A549 (cell line): ENCODE measurements at regions not wholly inside any gene's neighbourhood (a gene's known extent, or its start where the extent isn't known, plus 50 kb on each side); places are given as distances from the start of the nearest gene placed in this dataset.

Experiments
- ATAC-seq, 2 experiments: fragments of 200-7000 bp in 1 of 2; fragments of >200 bp in 1 of 2; cut with Nextera tagmentation in 1 of 2; cut with Tn5 transposase in 1 of 2; 3 replicates each; pipeline versions ENCODE4 v1.8.0 to v1.9.1; 2018 to 2020; ENCODE audit warnings: mild to moderate bottlenecking in 1 of 2, moderate library complexity in 1 of 2
- CTCF ChIA-PET: fragments of 300-600 bp; sonication (Branson Sonifier 250); formaldehyde crosslinking; extraction: SDS; loops from one replicate; lab custom pipeline; 2021; ENCODE audit warnings: antibody characterized with exemption, inconsistent platforms; lab: Yijun Ruan, JAX
- POLR2A ChIA-PET: fragments of 350-600 bp; formaldehyde crosslinking; extraction: SDS; loops from one replicate; lab custom pipeline; 2021; ENCODE audit warnings: antibody characterized with exemption, inconsistent platforms; lab: Yijun Ruan, JAX
- DNase-seq, 2 experiments: peaks; one replicate each; pipeline versions ENCODE4 v3.0.0 to v3.0.0-alpha.2; 2011 to 2016; ENCODE audit warnings: low read depth in 1 of 2, low spot score in 1 of 2
- FAIRE-seq: peaks from 2 replicates; lab custom pipeline; 2011; peaks lifted over from hg19 to GRCh38; lab: Jason Lieb, UNC
- H3K27ac ChIP-seq, 2 experiments: fragments of >200 bp; sonication (Bioruptor Twin); formaldehyde crosslinking; 3 replicates each; pipeline ENCODE4 v1.5.1; 2016 to 2017
- H3K4me1 ChIP-seq: fragments of >200 bp; sonication (Bioruptor Twin); formaldehyde crosslinking; 3 replicates; pipeline ENCODE4 v1.6.1; 2016
- H3K4me2 ChIP-seq: fragments of >200 bp; sonication (Bioruptor Twin); formaldehyde crosslinking; 3 replicates; pipeline ENCODE4 v1.6.1; 2016
- H3K4me3 ChIP-seq: fragments of >200 bp; sonication (Bioruptor Twin); formaldehyde crosslinking; 3 replicates; pipeline ENCODE4 v1.5.1; 2016
- H3K9me3 ChIP-seq: fragments of >200 bp; sonication (Bioruptor Twin); formaldehyde crosslinking; 3 replicates; pipeline ENCODE4 v1.6.1; 2016
- CHD2 ChIP-seq: fragments of 150-350 bp; IDR thresholded peaks from 2 replicates; pipeline ENCODE4 v1.6.1; 2014; ENCODE audit warnings: low read length; ENCODE audit not compliant: partially characterized antibody
- CTCF ChIP-seq: fragments of >200 bp; sonication (Bioruptor Twin); formaldehyde crosslinking; IDR thresholded peaks from 3 replicates; pipeline ENCODE4 v1.5.1; 2016
- E2F6 ChIP-seq: IDR thresholded peaks from 2 replicates; pipeline ENCODE4 v1.6.1; 2012; ENCODE audit warnings: low read depth, borderline replicate concordance
- ELK1 ChIP-seq: fragments of 150-350 bp; IDR thresholded peaks from 2 replicates; pipeline ENCODE4 v1.6.1; 2014; ENCODE audit warnings: low read depth, mild to moderate bottlenecking, low read length
- EP300 ChIP-seq, 2 experiments: fragments of >200 bp; sonication (Bioruptor Twin); formaldehyde crosslinking; IDR thresholded peaks; 2 replicates in 1 of 2; 3 replicates in 1 of 2; pipeline ENCODE4 v1.6.1; 2016 to 2017
- FOSL2 ChIP-seq, 2 experiments: fragments of 450-650 bp in 1 of 2; fragments of >200 bp in 1 of 2; sonication (Bioruptor Twin) in 1 of 2; formaldehyde crosslinking; IDR thresholded peaks; 2 replicates each; pipeline versions ENCODE4 v1.5.0 to v1.6.1; 2016 to 2020; ENCODE audit warnings: mild to moderate bottlenecking in 1 of 2, moderate library complexity in 1 of 2
- FOXS1 ChIP-seq: fragments of 250-450 bp; sonication (Bioruptor Pico); IDR thresholded peaks from 2 replicates; pipeline ENCODE4 v1.5.0; 2020; ENCODE audit warnings: mild to moderate bottlenecking, moderate library complexity
- HDAC2 ChIP-seq: fragments of 200-600 bp; sonication (generic); IDR thresholded peaks from 2 replicates; pipeline ENCODE4 v1.6.1; 2016
- HES2 ChIP-seq: fragments of >200 bp; sonication (Bioruptor Twin); formaldehyde crosslinking; IDR thresholded peaks from 2 replicates; pipeline ENCODE4 v1.6.1; 2016
- HEYL ChIP-seq: fragments of 250-450 bp; sonication (Bioruptor Pico); IDR thresholded peaks from 2 replicates; pipeline ENCODE4 v1.8.0; 2021; ENCODE audit warnings: mild to moderate bottlenecking, moderate library complexity
- HOXB5 ChIP-seq: fragments of 250-450 bp; sonication (Bioruptor Pico); IDR thresholded peaks from 2 replicates; pipeline ENCODE4 v1.5.0; 2020; ENCODE audit warnings: mild to moderate bottlenecking, moderate library complexity
- JUNB ChIP-seq: fragments of >200 bp; sonication (Bioruptor Twin); formaldehyde crosslinking; IDR thresholded peaks from 2 replicates; pipeline ENCODE4 v1.6.1; 2016
- MAX ChIP-seq: IDR thresholded peaks from 2 replicates; pipeline ENCODE4 v1.6.1; 2012
- MAZ ChIP-seq: fragments of 150-350 bp; IDR thresholded peaks from 2 replicates; pipeline ENCODE4 v1.6.1; 2014; ENCODE audit warnings: antibody characterized with exemption, low read depth, low read length, borderline replicate concordance
- MYC ChIP-seq: IDR thresholded peaks from 2 replicates; pipeline ENCODE4 v1.6.1; 2012; ENCODE audit warnings: mild to moderate bottlenecking, inconsistent platforms, low read length, improper control_type of control experiment, borderline replicate concordance
- NPAS2 ChIP-seq: fragments of 250-450 bp; sonication (Bioruptor Pico); IDR thresholded peaks from 2 replicates; pipeline ENCODE4 v1.8.0; 2022; ENCODE audit warnings: mild to moderate bottlenecking, moderate library complexity, borderline replicate concordance
- POLR2AphosphoS2 ChIP-seq: conservative IDR thresholded peaks from 2 replicates; pipeline ENCODE4 v1.6.1; 2012; ENCODE audit warnings: low read length, improper control_type of control experiment, inconsistent platforms
- RAD21 ChIP-seq, 2 experiments: fragments of >200 bp in 1 of 2; sonication (Bioruptor Twin) in 1 of 2; formaldehyde crosslinking in 1 of 2; IDR thresholded peaks in 1 of 2; conservative IDR thresholded peaks in 1 of 2; 2 replicates in 1 of 2; 3 replicates in 1 of 2; pipeline ENCODE4 v1.6.1; 2012 to 2018; ENCODE audit warnings: inconsistent platforms in 1 of 2
- RCOR1 ChIP-seq: fragments of 150-350 bp; IDR thresholded peaks from 2 replicates; pipeline ENCODE4 v1.6.1; 2014; ENCODE audit warnings: antibody characterized with exemption, low read length, low read depth
- REST ChIP-seq: fragments of 200-600 bp; sonication (generic); IDR thresholded peaks from 2 replicates; pipeline ENCODE4 v1.6.1; 2016; ENCODE audit warnings: antibody characterized with exemption, mild to moderate bottlenecking, moderate library complexity
- SREBF2 ChIP-seq: fragments of 450-650 bp; IDR thresholded peaks from 2 replicates; pipeline ENCODE4 v1.6.1; 2014; ENCODE audit warnings: mild to moderate bottlenecking, moderate library complexity
- ZFP36 ChIP-seq: fragments of 450-650 bp; IDR thresholded peaks from 2 replicates; pipeline ENCODE4 v1.6.1; 2014; ENCODE audit warnings: borderline replicate concordance; ENCODE audit not compliant: partially characterized antibody
- ZNF302 ChIP-seq: fragments of 250-450 bp; sonication (Bioruptor Pico); IDR thresholded peaks from 2 replicates; pipeline ENCODE4 v1.9.0; 2021; ENCODE audit warnings: inconsistent platforms, mild to moderate bottlenecking, moderate library complexity
- WGBS: methylation state at CpG from one replicate; pipeline ENCODE4 v1.1.6; 2017; ENCODE audit errors: missing lambda C conversion rate; 5-methylcytosine and 5-hydroxymethylcytosine counted together

GRCh38 chr3:41101231-41101630 is 98.1 kb upstream of the CTNNB1 start:
- WGBS, result 70% methylated on average over 1 of the region's 1 CpG
- no peak for ATAC-seq
- no peak for FAIRE-seq
- TF ChIP-seq REST (no peak), RAD21 (conservative IDR thresholded peaks at IDR 0.05 in 1 of 2, IDR thresholded peaks at IDR 0.05 in 1 of 2) (no peak), NPAS2 (no peak), JUNB (no peak), SREBF2 (no peak), MYC (no peak), POLR2AphosphoS2 (no peak), E2F6 (no peak), ZFP36 (no peak)
- POLR2A ChIA-PET, result no interaction called here
- no peaks in the 10 kb centered on the region for H3K9me3 ChIP-seq
- H3K27ac ChIP-seq, result no peak overlapping the region
- no peak overlapping the region for H3K4me3 ChIP-seq
- no peak for DNase-seq
- peaks cover 9% of the 10 kb centered on the region; the same call in 2 of the 3 replicates for H3K4me1 ChIP-seq
- CTCF ChIA-PET, result no interaction called here
- peak overlapping the region; percentile 40; the same call in 1 of the 3 replicates for H3K4me2 ChIP-seq

- FAIRE-seq (no peak), ATAC-seq (peak; percentile 89), DNase-seq (peak; percentile 5 to 67)
- Histone ChIP-seq H3K4me1 (peaks cover 9% of the 10 kb centered on the region; the same call in 2 of the 3 replicates), H3K4me2 (peak overlapping the region; percentile 40; the same call in 2 of the 3 replicates), H3K4me3 (no peak overlapping the region), H3K9me3 (no peaks in the 10 kb centered on the region), H3K27ac (peak overlapping the region in 1 of 2 experiments; percentile 24; a peak in 1 of 6 replicates)
- ChIA-PET CTCF (no interaction called here), POLR2A (no interaction called here)
- 47% methylated on average over 5 of the region's 5 CpGs for WGBS
- TF ChIP-seq MAZ, result no peak
- TF ChIP-seq ZNF302 (CRISPR knock-in tag), result no peak
- TF ChIP-seq RCOR1, result no peak
- TF ChIP-seq HOXB5 (CRISPR knock-in tag), result no peak
- TF ChIP-seq HES2, result no peak
- no peak for TF ChIP-seq HEYL (CRISPR knock-in tag)
These were observed 97.2 kb upstream of the CTNNB1 start for GRCh38 chr3:41102053-41102556.

GRCh38 chr3:41102750-41103149 is 96.6 kb upstream of the CTNNB1 start:
- Histone ChIP-seq H3K9me3 (no peaks in the 10 kb centered on the region), H3K27ac (no peak overlapping the region), H3K4me2 (no peak overlapping the region), H3K4me1 (peaks cover 9% of the 10 kb centered on the region; the same call in 2 of the 3 replicates), H3K4me3 (no peak overlapping the region)
- DNase-seq (no peak), ATAC-seq (no peak), FAIRE-seq (no peak)
- TF ChIP-seq HDAC2 (no peak), HEYL (CRISPR knock-in tag) (no peak), HES2 (no peak), EP300 (IDR thresholded peaks at IDR 0.05) (no peak), ELK1 (no peak), JUNB (no peak), CTCF (no peak), FOSL2 (IDR thresholded peaks at IDR 0.05) (no peak), FOSL2 (CRISPR knock-in tag; IDR thresholded peaks at IDR 0.05) (no peak), RCOR1 (no peak), FOXS1 (CRISPR knock-in tag) (no peak), MAX (no peak), CHD2 (no peak)
- 44% methylated on average over 3 of the region's 3 CpGs for WGBS
- ChIA-PET CTCF (no interaction called here), POLR2A (no interaction called here)
